ENCODE measurements at regions not wholly inside any gene's neighbourhood (a gene's known extent, or its start where the extent isn't known, plus 50 kb on each side); places are given as distances from the start of the nearest gene placed in this dataset.
"Not testable (repeated sequence)": the region's sequence is repeated elsewhere in the genome, so short reads cannot be mapped to it uniquely, and the experiment has no call there.

- H3K9me2 ChIP-seq (replicated peaks; ENCODE audit: insufficient read depth, low read length), result no peaks in the 10 kb centered on the region
- H3K4me1 ChIP-seq (ENCODE audit: low read length), result no peaks in the 10 kb centered on the region
- H3K36me3 ChIP-seq (replicated peaks; ENCODE audit: insufficient read depth, low read length), result no peaks in the 10 kb centered on the region
- no peak overlapping the region for H3K9ac ChIP-seq (ENCODE audit: low read length)
- no peaks in the 10 kb centered on the region for H3K9me3 ChIP-seq (replicated peaks; ENCODE audit: insufficient read depth, low read length)
- H4K20me1 ChIP-seq (ENCODE audit: insufficient read depth, low read length), result no peaks in the 10 kb centered on the region
- no peak for TF ChIP-seq EZH2 (optimal IDR thresholded peaks at IDR 0.05; ENCODE audit: low read depth, low read length)
- TF ChIP-seq, protein P1, sequence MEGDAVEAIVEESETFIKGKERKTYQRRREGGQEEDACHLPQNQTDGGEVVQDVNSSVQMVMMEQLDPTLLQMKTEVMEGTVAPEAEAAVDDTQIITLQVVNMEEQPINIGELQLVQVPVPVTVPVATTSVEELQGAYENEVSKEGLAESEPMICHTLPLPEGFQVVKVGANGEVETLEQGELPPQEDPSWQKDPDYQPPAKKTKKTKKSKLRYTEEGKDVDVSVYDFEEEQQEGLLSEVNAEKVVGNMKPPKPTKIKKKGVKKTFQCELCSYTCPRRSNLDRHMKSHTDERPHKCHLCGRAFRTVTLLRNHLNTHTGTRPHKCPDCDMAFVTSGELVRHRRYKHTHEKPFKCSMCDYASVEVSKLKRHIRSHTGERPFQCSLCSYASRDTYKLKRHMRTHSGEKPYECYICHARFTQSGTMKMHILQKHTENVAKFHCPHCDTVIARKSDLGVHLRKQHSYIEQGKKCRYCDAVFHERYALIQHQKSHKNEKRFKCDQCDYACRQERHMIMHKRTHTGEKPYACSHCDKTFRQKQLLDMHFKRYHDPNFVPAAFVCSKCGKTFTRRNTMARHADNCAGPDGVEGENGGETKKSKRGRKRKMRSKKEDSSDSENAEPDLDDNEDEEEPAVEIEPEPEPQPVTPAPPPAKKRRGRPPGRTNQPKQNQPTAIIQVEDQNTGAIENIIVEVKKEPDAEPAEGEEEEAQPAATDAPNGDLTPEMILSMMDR (IDR thresholded peaks at IDR 0.05; ENCODE audit: low read length), result no peak
- TF ChIP-seq EZH2phosphoT487 (IDR thresholded peaks at IDR 0.05; ENCODE audit: low read length), result no peak
- no peak for DNase-seq
- H3K4me2 ChIP-seq (ENCODE audit: low read depth, low read length), result no peak overlapping the region
- H3K27me3 ChIP-seq (replicated peaks; ENCODE audit: insufficient read depth, low read length), result no peaks in the 10 kb centered on the region
- no peak overlapping the region for H2AFZ ChIP-seq (ENCODE audit: low read length)
- H3K79me2 ChIP-seq (ENCODE audit: low read length), result no peaks in the 10 kb centered on the region
- no peak overlapping the region for H3K4me3 ChIP-seq (ENCODE audit: low read length)
- no peaks in the 10 kb centered on the region for H3F3A ChIP-seq (ENCODE audit: insufficient read depth, low read length)
- no peak overlapping the region for H3K27ac ChIP-seq (ENCODE audit: low read length)
Measured at GRCh38 chr2:2896643-2897042, 481.0 kb downstream of the EIPR1 start.

DNA sequence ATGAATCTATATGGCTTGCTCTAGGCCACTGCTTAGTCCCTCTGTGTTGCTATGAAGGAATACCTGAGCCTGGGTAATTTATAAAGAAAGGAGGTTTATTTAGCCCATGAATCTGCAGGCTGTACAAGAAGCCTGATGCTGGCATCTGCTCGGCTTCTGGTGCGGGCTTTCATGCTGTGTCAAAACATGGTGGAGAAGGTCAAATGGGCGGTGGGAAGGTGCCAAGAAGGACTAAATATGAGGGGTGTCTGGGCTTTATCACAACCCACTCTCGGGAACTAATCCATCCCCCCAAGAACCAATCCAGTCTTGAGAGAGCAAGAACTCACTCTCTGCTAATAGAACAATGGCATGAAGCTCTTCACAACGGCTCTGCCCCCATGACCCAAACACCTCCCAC is 481.6 kb downstream of the EIPR1 start:
- no peaks in the 10 kb centered on the region for H3K79me2 ChIP-seq (ENCODE audit: low read length)
- H4K20me1 ChIP-seq (ENCODE audit: insufficient read depth, low read length), result no peaks in the 10 kb centered on the region
- H3K9me2 ChIP-seq (replicated peaks; ENCODE audit: insufficient read depth, low read length), result no peaks in the 10 kb centered on the region
- no peak overlapping the region for H3K4me2 ChIP-seq (ENCODE audit: low read depth, low read length)
- H3K27me3 ChIP-seq (replicated peaks; ENCODE audit: insufficient read depth, low read length), result no peaks in the 10 kb centered on the region
- H3K4me3 ChIP-seq (ENCODE audit: low read length), result no peak overlapping the region
- no peak overlapping the region for H3K27ac ChIP-seq (ENCODE audit: low read length)
- H2AFZ ChIP-seq (ENCODE audit: low read length), result no peak overlapping the region
- H3K36me3 ChIP-seq (replicated peaks; ENCODE audit: insufficient read depth, low read length), result no peaks in the 10 kb centered on the region
- no peaks in the 10 kb centered on the region for H3K9me3 ChIP-seq (replicated peaks; ENCODE audit: insufficient read depth, low read length)
- no peak for DNase-seq
- H3K9ac ChIP-seq (ENCODE audit: low read length), result no peak overlapping the region
- TF ChIP-seq EZH2phosphoT487 (IDR thresholded peaks at IDR 0.05; ENCODE audit: low read length) (no peak), EZH2 (optimal IDR thresholded peaks at IDR 0.05; ENCODE audit: low read depth, low read length) (no peak)
- TF ChIP-seq, protein P1 (IDR thresholded peaks at IDR 0.05; ENCODE audit: low read length), result no peak
- H3F3A ChIP-seq (ENCODE audit: insufficient read depth, low read length), result no peaks in the 10 kb centered on the region
- H3K4me1 ChIP-seq (ENCODE audit: low read length), result no peaks in the 10 kb centered on the region

DNA sequence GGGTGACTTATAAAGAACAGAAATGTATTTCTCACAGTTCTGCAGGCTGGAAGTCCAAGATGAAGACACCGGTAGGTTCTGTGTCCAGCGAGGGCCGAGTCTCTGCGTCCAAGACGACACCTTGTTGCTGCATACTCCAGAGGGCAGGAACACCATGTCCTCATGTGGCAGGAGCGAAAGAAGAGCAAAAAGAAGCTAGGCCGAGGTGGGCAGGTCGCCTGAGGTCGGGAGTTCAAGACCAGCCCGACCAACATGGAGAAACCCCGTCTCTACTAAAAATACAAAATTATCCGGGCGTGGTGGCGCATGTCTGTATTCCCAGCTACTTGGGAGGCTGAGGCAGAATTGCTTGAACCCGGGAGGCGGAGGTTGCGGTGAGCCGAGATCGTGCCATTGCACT is 483.6 kb downstream of the EIPR1 start:
- not testable (repeated sequence) for H3K9me3 ChIP-seq (replicated peaks; ENCODE audit: insufficient read depth, low read length); H4K20me1 ChIP-seq (ENCODE audit: insufficient read depth, low read length); H3K4me1 ChIP-seq (ENCODE audit: low read length); H3K4me3 ChIP-seq (ENCODE audit: low read length); H2AFZ ChIP-seq (ENCODE audit: low read length); H3K79me2 ChIP-seq (ENCODE audit: low read length); H3K27ac ChIP-seq (ENCODE audit: low read length); H3K9ac ChIP-seq (ENCODE audit: low read length); H3K27me3 ChIP-seq (replicated peaks; ENCODE audit: insufficient read depth, low read length); H3F3A ChIP-seq (ENCODE audit: insufficient read depth, low read length); H3K36me3 ChIP-seq (replicated peaks; ENCODE audit: insufficient read depth, low read length); H3K9me2 ChIP-seq (replicated peaks; ENCODE audit: insufficient read depth, low read length); H3K4me2 ChIP-seq (ENCODE audit: low read depth, low read length); DNase-seq

DNA sequence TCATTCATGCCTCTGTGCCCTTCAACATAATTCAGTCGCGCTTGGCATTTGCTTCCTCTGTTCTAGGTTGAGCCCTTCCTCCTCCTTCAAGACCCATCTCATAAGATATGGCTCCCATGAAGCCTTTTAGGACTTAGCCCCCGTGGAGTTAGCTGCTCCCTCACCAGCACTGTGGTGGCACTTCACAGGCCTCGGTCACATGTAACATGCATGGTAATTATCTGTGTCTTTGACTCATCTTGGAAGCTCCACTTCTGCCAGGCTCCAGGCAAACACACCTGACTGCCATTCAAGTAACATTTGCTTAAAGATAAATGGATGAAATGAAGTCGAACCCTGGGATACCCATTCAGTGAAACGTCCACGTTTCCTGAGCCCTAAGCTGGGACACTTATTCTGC is 484.7 kb downstream of the EIPR1 start:
- Histone ChIP-seq H2AFZ (ENCODE audit: low read length) (no peak overlapping the region), H3F3A (ENCODE audit: insufficient read depth, low read length) (no peaks in the 10 kb centered on the region), H3K9ac (ENCODE audit: low read length) (no peak overlapping the region), H3K36me3 (replicated peaks; ENCODE audit: insufficient read depth, low read length) (no peaks in the 10 kb centered on the region), H3K27me3 (replicated peaks; ENCODE audit: insufficient read depth, low read length) (no peaks in the 10 kb centered on the region), H3K4me3 (ENCODE audit: low read length) (no peak overlapping the region), H3K9me3 (replicated peaks; ENCODE audit: insufficient read depth, low read length) (no peaks in the 10 kb centered on the region), H3K4me1 (ENCODE audit: low read length) (no peaks in the 10 kb centered on the region), H4K20me1 (ENCODE audit: insufficient read depth, low read length) (no peaks in the 10 kb centered on the region), H3K9me2 (replicated peaks; ENCODE audit: insufficient read depth, low read length) (no peaks in the 10 kb centered on the region), H3K27ac (ENCODE audit: low read length) (no peak overlapping the region), H3K4me2 (ENCODE audit: low read depth, low read length) (no peak overlapping the region), H3K79me2 (ENCODE audit: low read length) (no peaks in the 10 kb centered on the region)
- DNase-seq, result no peak
- TF ChIP-seq EZH2phosphoT487 (IDR thresholded peaks at IDR 0.05; ENCODE audit: low read length), result no peak
- TF ChIP-seq EZH2 (optimal IDR thresholded peaks at IDR 0.05; ENCODE audit: low read depth, low read length), result no peak
- TF ChIP-seq, protein P1 (IDR thresholded peaks at IDR 0.05; ENCODE audit: low read length), result no peak

All from MM.1S (cell line).